ENCODE measurements at regions not wholly inside any gene's neighbourhood (a gene's known extent, or its start where the extent isn't known, plus 50 kb on each side); places are given as distances from the start of the nearest gene placed in this dataset.
"Not testable (repeated sequence)": the region's sequence is repeated elsewhere in the genome, so short reads cannot be mapped to it uniquely, and the experiment has no call there.

- FAIRE-seq: no peak
These were observed 344.3 kb upstream of the KCNH7 start for GRCh38 chr2:163182764-163183354.

GRCh38 chr2:163177592-163177991 is 339.0 kb upstream of the KCNH7 start:
- FAIRE-seq: no peak

- no peak for FAIRE-seq
These were observed 336.7 kb upstream of the KCNH7 start for GRCh38 chr2:163175294-163175693.

GRCh38 chr2:163173591-163173990 is 335.0 kb upstream of the KCNH7 start:
- FAIRE-seq: no peak

GRCh38 chr2:163171786-163172530 is 333.4 kb upstream of the KCNH7 start:
- no peak for FAIRE-seq

- FAIRE-seq: no peak
These were observed 319.4 kb upstream of the KCNH7 start for GRCh38 chr2:163157891-163158496.

GRCh38 chr2:163157411-163157810 is 318.8 kb upstream of the KCNH7 start:
- FAIRE-seq: no peak

- FAIRE-seq: no peak
These were observed 317.4 kb upstream of the KCNH7 start for GRCh38 chr2:163155925-163156324.

GRCh38 chr2:163155279-163155883 is 316.8 kb upstream of the KCNH7 start:
- no peak for FAIRE-seq

GRCh38 chr2:163142618-163143017 is 304.1 kb upstream of the KCNH7 start:
- FAIRE-seq: no peak

- no peak for FAIRE-seq
These were observed 300.4 kb upstream of the KCNH7 start for GRCh38 chr2:163138947-163139346.

GRCh38 chr2:163135256-163135655 is 296.7 kb upstream of the KCNH7 start:
- FAIRE-seq: no peak

- FAIRE-seq: no peak
These were observed 295.0 kb upstream of the KCNH7 start for GRCh38 chr2:163133602-163134001.

- peak; percentile 28 for FAIRE-seq
These were observed 294.3 kb upstream of the KCNH7 start for GRCh38 chr2:163132850-163133249.

- FAIRE-seq: not testable (repeated sequence)
These were observed 293.6 kb upstream of the KCNH7 start for GRCh38 chr2:163132207-163132606.

- FAIRE-seq: no peak
These were observed 285.0 kb upstream of the KCNH7 start for GRCh38 chr2:163123526-163123925.

- FAIRE-seq: no peak
These were observed 283.7 kb upstream of the KCNH7 start for GRCh38 chr2:163122257-163122656.

- FAIRE-seq: no peak
These were observed 282.9 kb upstream of the KCNH7 start for GRCh38 chr2:163121483-163121882.

- FAIRE-seq: no peak
These were observed 281.4 kb upstream of the KCNH7 start for GRCh38 chr2:163119966-163120365.

GRCh38 chr2:163086940-163087339 is 248.4 kb upstream of the KCNH7 start:
- no peak for FAIRE-seq

- FAIRE-seq: not testable (repeated sequence)
These were observed 246.9 kb upstream of the KCNH7 start for GRCh38 chr2:163085366-163086024.

GRCh38 chr2:163081754-163082153 is 243.2 kb upstream of the KCNH7 start:
- no peak for FAIRE-seq

GRCh38 chr2:163077241-163077640 is 238.7 kb upstream of the KCNH7 start:
- FAIRE-seq: no peak
